ENCODE measurements at regions not wholly inside any gene's neighbourhood (a gene's known extent, or its start where the extent isn't known, plus 50 kb on each side); places are given as distances from the start of the nearest gene placed in this dataset.

GRCh38 chr10:120270906-120271305 is 186.1 kb upstream of the PLPP4 start:
- TF ChIP-seq GATA2 (IDR thresholded peaks at IDR 0.05; ENCODE audit: low read depth, low read length) (no peak), GATA3 (IDR thresholded peaks at IDR 0.05; ENCODE audit: low read depth, low read length) (no peak)
